PFSK-1 (cell line): ENCODE measurements at regions not wholly inside any gene's neighbourhood (a gene's known extent, or its start where the extent isn't known, plus 50 kb on each side); places are given as distances from the start of the nearest gene placed in this dataset.
A peak's percentile ranks its signal among the peaks of the same experiment; 100 is the strongest.

Experiments used
- FOXP2 ChIP-seq: optimal IDR thresholded peaks from 2 replicates; pipeline ENCODE3; 2011; ENCODE audit warnings: borderline replicate concordance, control low read depth, inconsistent platforms; ENCODE audit not compliant: insufficient read depth; ENCODE audit errors: extremely low read length, extremely low read depth
- POLR2AphosphoS5 ChIP-seq: IDR thresholded peaks from 2 replicates; pipeline ENCODE4 v1.6.1; 2012; ENCODE audit warnings: low read depth, mild to moderate bottlenecking, control low read depth, low read length, moderate library complexity
- SIN3A ChIP-seq: IDR thresholded peaks from 2 replicates; pipeline ENCODE4 v1.6.1; 2012; ENCODE audit warnings: mild to moderate bottlenecking, low read length, moderate library complexity, borderline replicate concordance; ENCODE audit not compliant: insufficient read depth
- TAF1 ChIP-seq: IDR thresholded peaks from 2 replicates; pipeline ENCODE4 v1.6.1; 2012; ENCODE audit warnings: low read length, control low read depth, borderline replicate concordance; ENCODE audit not compliant: insufficient read depth
- TF ChIP-seq, protein P1 (sequence below), 2 experiments: IDR thresholded peaks; 2 replicates each; pipeline versions ENCODE4 v1.6.1 to v1.8.0; 2011 to 2012; ENCODE audit warnings: low read depth in 2 of 2, low read length in 2 of 2, control low read depth in 1 of 2, inconsistent platforms in 1 of 2, mild to moderate bottlenecking in 1 of 2, moderate library complexity in 1 of 2; ENCODE audit not compliant: insufficient read depth in 1 of 2

DNA sequence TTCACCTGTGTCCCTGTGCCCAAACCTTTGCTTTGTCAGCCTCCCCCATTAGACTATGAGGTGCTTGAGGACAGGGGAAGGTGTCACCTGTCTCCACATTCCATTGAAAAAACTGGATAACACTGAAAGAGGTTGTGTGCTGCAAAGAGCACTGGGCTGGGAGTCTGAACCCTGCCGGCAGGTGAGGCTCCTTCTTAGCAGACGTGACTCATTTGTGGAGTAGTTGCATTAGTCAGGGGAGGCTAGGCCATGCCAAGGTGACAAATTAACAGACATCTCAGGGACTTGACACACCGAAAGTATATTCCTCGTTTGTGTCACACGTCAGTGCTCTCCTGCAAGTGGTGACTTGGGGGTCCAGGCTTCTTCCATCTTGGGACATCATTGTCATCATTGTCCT is 95.9 kb upstream of the STX18 start:
- TF ChIP-seq POLR2AphosphoS5 (no peak), SIN3A (no peak), FOXP2 (no peak), TAF1 (no peak)
- TF ChIP-seq, protein P1, sequence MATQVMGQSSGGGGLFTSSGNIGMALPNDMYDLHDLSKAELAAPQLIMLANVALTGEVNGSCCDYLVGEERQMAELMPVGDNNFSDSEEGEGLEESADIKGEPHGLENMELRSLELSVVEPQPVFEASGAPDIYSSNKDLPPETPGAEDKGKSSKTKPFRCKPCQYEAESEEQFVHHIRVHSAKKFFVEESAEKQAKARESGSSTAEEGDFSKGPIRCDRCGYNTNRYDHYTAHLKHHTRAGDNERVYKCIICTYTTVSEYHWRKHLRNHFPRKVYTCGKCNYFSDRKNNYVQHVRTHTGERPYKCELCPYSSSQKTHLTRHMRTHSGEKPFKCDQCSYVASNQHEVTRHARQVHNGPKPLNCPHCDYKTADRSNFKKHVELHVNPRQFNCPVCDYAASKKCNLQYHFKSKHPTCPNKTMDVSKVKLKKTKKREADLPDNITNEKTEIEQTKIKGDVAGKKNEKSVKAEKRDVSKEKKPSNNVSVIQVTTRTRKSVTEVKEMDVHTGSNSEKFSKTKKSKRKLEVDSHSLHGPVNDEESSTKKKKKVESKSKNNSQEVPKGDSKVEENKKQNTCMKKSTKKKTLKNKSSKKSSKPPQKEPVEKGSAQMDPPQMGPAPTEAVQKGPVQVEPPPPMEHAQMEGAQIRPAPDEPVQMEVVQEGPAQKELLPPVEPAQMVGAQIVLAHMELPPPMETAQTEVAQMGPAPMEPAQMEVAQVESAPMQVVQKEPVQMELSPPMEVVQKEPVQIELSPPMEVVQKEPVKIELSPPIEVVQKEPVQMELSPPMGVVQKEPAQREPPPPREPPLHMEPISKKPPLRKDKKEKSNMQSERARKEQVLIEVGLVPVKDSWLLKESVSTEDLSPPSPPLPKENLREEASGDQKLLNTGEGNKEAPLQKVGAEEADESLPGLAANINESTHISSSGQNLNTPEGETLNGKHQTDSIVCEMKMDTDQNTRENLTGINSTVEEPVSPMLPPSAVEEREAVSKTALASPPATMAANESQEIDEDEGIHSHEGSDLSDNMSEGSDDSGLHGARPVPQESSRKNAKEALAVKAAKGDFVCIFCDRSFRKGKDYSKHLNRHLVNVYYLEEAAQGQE (IDR thresholded peaks at IDR 0.05; ENCODE audit: insufficient read depth in 1 of 2, low read depth in 2 of 2, low read length in 2 of 2) = no peak

DNA sequence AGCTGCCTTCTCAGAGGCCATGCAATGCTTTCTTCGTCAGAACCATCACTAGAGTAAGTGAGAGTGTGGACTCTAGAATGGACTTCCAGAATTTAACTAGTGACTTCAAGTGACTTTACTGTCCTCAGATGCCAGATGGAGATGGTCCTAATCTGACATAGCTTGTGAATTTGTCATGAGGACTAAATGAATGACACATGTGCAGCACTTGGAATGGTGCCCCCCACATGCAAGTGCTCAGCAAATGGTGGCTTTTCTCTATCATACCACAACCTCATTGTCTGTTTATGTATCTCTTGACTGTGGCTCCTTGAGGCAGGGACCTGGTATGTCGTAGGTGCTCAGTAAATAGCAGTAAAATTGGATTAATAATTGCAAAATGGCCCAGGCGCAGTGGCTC is 91.6 kb upstream of the STX18 start:
- no peak for TF ChIP-seq TAF1

DNA sequence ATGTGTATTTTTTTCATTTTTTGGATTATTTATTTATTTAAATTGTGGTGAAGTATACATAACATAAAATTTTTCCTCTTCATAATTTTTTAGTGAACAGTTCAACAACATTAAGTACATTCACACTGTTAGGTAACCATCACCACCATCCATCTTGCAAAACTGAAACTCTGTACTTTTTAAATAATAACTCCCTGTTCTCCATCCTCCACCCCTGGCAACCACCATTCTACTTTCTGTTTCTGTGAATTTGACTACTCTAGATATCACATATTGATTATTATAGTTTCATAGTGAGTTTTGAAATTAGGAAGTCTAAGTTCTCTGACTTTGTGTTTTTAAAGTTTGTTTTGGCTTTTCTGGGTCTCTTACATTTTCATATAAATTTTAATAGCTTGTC is 89.3 kb upstream of the STX18 start:
- TF ChIP-seq SIN3A (no peak), POLR2AphosphoS5 (no peak), FOXP2 (no peak), TAF1 (no peak)
- TF ChIP-seq, protein P1 (IDR thresholded peaks at IDR 0.05; ENCODE audit: insufficient read depth in 1 of 2, low read depth in 2 of 2, low read length in 2 of 2) = no peak

DNA sequence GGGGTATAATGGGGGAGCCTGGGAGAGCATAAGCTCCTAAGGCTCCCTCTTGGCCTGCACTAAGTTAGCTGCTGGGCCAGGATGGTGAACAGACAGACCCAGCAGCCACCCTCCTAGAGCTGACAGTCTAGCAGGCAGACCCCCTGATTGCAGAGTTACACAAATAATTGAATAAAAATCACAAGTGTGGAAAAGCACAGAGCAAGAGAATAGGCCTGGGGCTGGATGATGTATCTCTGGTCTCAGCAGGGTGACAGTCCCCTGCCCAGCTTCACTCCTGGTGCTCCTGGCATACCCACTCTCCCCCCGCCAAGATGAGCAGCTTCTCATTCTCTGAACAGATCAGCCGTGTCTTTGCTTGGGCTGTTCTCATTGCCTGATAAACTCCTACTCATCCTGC is 86.1 kb upstream of the STX18 start:
- TF ChIP-seq SIN3A (no peak), POLR2AphosphoS5 (no peak), FOXP2 (no peak), TAF1 (no peak)
- TF ChIP-seq, protein P1 (IDR thresholded peaks at IDR 0.05; ENCODE audit: insufficient read depth in 1 of 2, low read depth in 2 of 2, low read length in 2 of 2) = no peak

DNA sequence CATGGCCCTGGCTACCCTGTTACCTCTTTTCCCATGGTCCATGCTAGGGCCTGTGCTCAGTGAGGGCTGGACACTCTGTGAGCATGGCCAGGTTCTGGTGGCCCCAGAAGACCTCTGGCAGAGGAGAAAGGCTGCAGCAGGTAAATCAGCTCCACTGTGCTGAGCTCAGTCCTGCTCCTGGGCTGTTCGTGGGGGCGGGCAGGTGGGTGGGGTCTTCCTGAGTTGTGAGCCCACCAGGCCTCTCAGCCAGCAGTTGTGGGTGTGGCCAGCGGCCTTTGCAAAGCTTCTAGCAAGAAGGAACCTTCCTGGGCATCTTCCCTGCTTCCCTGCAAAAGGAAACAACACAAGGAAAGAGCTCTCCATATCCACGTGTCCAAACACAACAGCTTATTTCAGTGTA is 85.3 kb upstream of the STX18 start:
- no peak for TF ChIP-seq TAF1
- no peak for TF ChIP-seq SIN3A
- no peak for TF ChIP-seq POLR2AphosphoS5

DNA sequence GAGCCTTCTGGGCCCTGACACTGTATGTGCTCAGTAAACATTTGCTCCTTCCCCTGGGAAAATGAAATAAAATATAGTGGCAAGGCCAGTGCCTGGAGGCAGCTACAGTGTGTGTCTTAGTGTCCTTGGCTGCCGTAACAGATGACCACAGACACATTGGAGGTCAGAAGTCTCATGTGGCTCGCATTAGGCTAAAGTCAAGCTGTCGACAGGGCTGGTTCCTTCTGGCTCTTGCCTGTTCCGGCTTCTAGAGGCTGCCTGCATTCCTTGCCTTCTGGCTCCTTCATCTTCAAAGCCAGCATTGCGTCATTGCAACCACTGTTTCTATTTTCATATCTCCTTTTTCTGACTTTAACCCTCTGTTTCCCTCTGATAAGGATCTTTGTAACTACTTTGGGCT is 83.6 kb upstream of the STX18 start:
- TF ChIP-seq FOXP2 (peak; percentile 73), POLR2AphosphoS5 (0 out of 2 replicates have a peak, but pooled peaks have one; percentile 43), TAF1 (no peak), SIN3A (no peak; the same call in 1 of the 2 replicates)
- TF ChIP-seq, protein P1 (IDR thresholded peaks at IDR 0.05; ENCODE audit: insufficient read depth in 1 of 2, low read depth in 2 of 2, low read length in 2 of 2) = peak in 1 of 2 experiments; percentile 52; a peak in 2 of 4 replicates
